ENCODE measurements at regions not wholly inside any gene's neighbourhood (a gene's known extent, or its start where the extent isn't known, plus 50 kb on each side); places are given as distances from the start of the nearest gene placed in this dataset.

- H3K9me3 ChIP-seq (ENCODE audit: low read length): no peaks in the 10 kb centered on the region
- H3K9me2 ChIP-seq (ENCODE audit: insufficient read depth, low read length): no peaks in the 10 kb centered on the region
- no peak overlapping the region for H3K4me3 ChIP-seq (ENCODE audit: low read length)
- no peak overlapping the region for H3K27ac ChIP-seq (ENCODE audit: low read length)
- H3K9ac ChIP-seq (ENCODE audit: low read length): no peak overlapping the region
- H3F3A ChIP-seq (ENCODE audit: insufficient read depth, low read length, poor library complexity, severe bottlenecking): no peaks in the 10 kb centered on the region
- no peaks in the 10 kb centered on the region for H3K27me3 ChIP-seq (ENCODE audit: insufficient read depth, low read depth, low read length)
- H3K79me2 ChIP-seq (replicated peaks; ENCODE audit: insufficient read depth, low read length): no peaks in the 10 kb centered on the region
- TF ChIP-seq SMC3 (conservative IDR thresholded peaks at IDR 0.05; ENCODE audit: poor library complexity) (no peak), REST (IDR thresholded peaks at IDR 0.05; ENCODE audit: borderline replicate concordance) (no peak), RAD21 (conservative IDR thresholded peaks at IDR 0.05) (no peak), EZH2 (IDR thresholded peaks at IDR 0.05; ENCODE audit: borderline replicate concordance, insufficient read depth, low read length, poor library complexity, severe bottlenecking) (no peak), POLR2AphosphoS5 (IDR thresholded peaks at IDR 0.05) (no peak), EP300 (conservative IDR thresholded peaks at IDR 0.05; ENCODE audit: poor library complexity, severe bottlenecking) (no peak)
- no peaks in the 10 kb centered on the region for H4K20me1 ChIP-seq (ENCODE audit: insufficient read depth)
- no peaks in the 10 kb centered on the region for H3K36me3 ChIP-seq (ENCODE audit: insufficient read depth, low read length)
- no peak overlapping the region for H2AFZ ChIP-seq (ENCODE audit: low read depth, low read length)
- no peak overlapping the region for H3K4me2 ChIP-seq (ENCODE audit: low read length)
These were observed 182.0 kb upstream of the PPP1R26 start for GRCh38 chr9:135297456-135298075.

- TF ChIP-seq POLR2AphosphoS5 (IDR thresholded peaks at IDR 0.05) (no peak), EZH2 (IDR thresholded peaks at IDR 0.05; ENCODE audit: borderline replicate concordance, insufficient read depth, low read length, poor library complexity, severe bottlenecking) (no peak), EP300 (conservative IDR thresholded peaks at IDR 0.05; ENCODE audit: poor library complexity, severe bottlenecking) (no peak), RAD21 (conservative IDR thresholded peaks at IDR 0.05) (no peak), TAF1 (IDR thresholded peaks at IDR 0.05; ENCODE audit: low read depth) (no peak), MXI1 (conservative IDR thresholded peaks at IDR 0.05; ENCODE audit: poor library complexity, severe bottlenecking) (no peak), REST (IDR thresholded peaks at IDR 0.05; ENCODE audit: borderline replicate concordance) (no peak), CTCF (IDR thresholded peaks at IDR 0.05; ENCODE audit: poor library complexity, severe bottlenecking) (no peak), SMC3 (conservative IDR thresholded peaks at IDR 0.05; ENCODE audit: poor library complexity) (no peak)
These were observed 180.4 kb upstream of the PPP1R26 start for GRCh38 chr9:135299239-135299590.

More at GRCh38 chr9:135299239-135299590, 180.4 kb upstream of the PPP1R26 start:
- H4K20me1 ChIP-seq (ENCODE audit: insufficient read depth): no peaks in the 10 kb centered on the region
- H3K4me3 ChIP-seq (ENCODE audit: low read length): no peak overlapping the region
- no peak overlapping the region for H3K4me2 ChIP-seq (ENCODE audit: low read length)
- H3K9me3 ChIP-seq (ENCODE audit: low read length): no peaks in the 10 kb centered on the region
- H3K9me2 ChIP-seq (ENCODE audit: insufficient read depth, low read length): no peaks in the 10 kb centered on the region
- H3K36me3 ChIP-seq (ENCODE audit: insufficient read depth, low read length): no peaks in the 10 kb centered on the region
- H3K79me2 ChIP-seq (replicated peaks; ENCODE audit: insufficient read depth, low read length): no peaks in the 10 kb centered on the region
- no peaks in the 10 kb centered on the region for H3F3A ChIP-seq (ENCODE audit: insufficient read depth, low read length, poor library complexity, severe bottlenecking)
- H3K27ac ChIP-seq (ENCODE audit: low read length): no peak overlapping the region
- H3K9ac ChIP-seq (ENCODE audit: low read length): no peak overlapping the region
- no peaks in the 10 kb centered on the region for H3K27me3 ChIP-seq (ENCODE audit: insufficient read depth, low read depth, low read length)
- no peak overlapping the region for H2AFZ ChIP-seq (ENCODE audit: low read depth, low read length)
